AG09309 (cell line): ENCODE measurements at regions not wholly inside any gene's neighbourhood (a gene's known extent, or its start where the extent isn't known, plus 50 kb on each side); places are given as distances from the start of the nearest gene placed in this dataset.

Experiments used
- DNase-seq: peaks from one replicate; pipeline ENCODE4 v3.0.0-alpha.2; 2010; ENCODE audit warnings: low read depth
- H3K4me3 ChIP-seq: 2 replicates; pipeline ENCODE4 v1.5.1; 2011; ENCODE audit warnings: mild to moderate bottlenecking, low read depth, low read length, moderate library complexity; ENCODE audit not compliant: control insufficient read depth
- CTCF ChIP-seq: IDR thresholded peaks from 2 replicates; pipeline ENCODE4 v1.5.1; 2011; ENCODE audit warnings: mild to moderate bottlenecking, low read depth, low read length, inconsistent platforms; ENCODE audit not compliant: insufficient read depth, control insufficient read depth; ENCODE audit errors: missing control alignments

- DNase-seq, result no peak
- no peak for TF ChIP-seq CTCF
- H3K4me3 ChIP-seq, result no peak overlapping the region
These were observed 93.5 kb upstream of the ZNF521 start for GRCh38 chr18:25445430-25445829.

GRCh38 chr18:25443776-25444175, 91.8 kb upstream of the ZNF521 start:
- DNase-seq, result no peak
- no peak overlapping the region for H3K4me3 ChIP-seq
- TF ChIP-seq CTCF, result no peak

- H3K4me3 ChIP-seq, result no peak overlapping the region
- DNase-seq, result no peak
- TF ChIP-seq CTCF, result no peak
These were observed 83.3 kb upstream of the ZNF521 start for GRCh38 chr18:25435149-25435782.

- TF ChIP-seq CTCF, result no peak
- DNase-seq, result no peak
- H3K4me3 ChIP-seq, result no peak overlapping the region
These were observed 82.8 kb upstream of the ZNF521 start for GRCh38 chr18:25434745-25435144.

- H3K4me3 ChIP-seq, result no peak overlapping the region
- no peak for DNase-seq
- TF ChIP-seq CTCF, result no peak
These were observed 81.6 kb upstream of the ZNF521 start for GRCh38 chr18:25433590-25433989.

- TF ChIP-seq CTCF, result no peak
- no peak for DNase-seq
These were observed 73.1 kb upstream of the ZNF521 start for GRCh38 chr18:25425024-25425423.

GRCh38 chr18:25423760-25424159, 71.8 kb upstream of the ZNF521 start:
- TF ChIP-seq CTCF, result no peak

More at GRCh38 chr18:25425024-25425423, 73.1 kb upstream of the ZNF521 start:
- H3K4me3 ChIP-seq, result no peak overlapping the region

More at GRCh38 chr18:25423760-25424159, 71.8 kb upstream of the ZNF521 start:
- H3K4me3 ChIP-seq, result no peak overlapping the region
- no peak for DNase-seq
